ENCODE measurements at regions not wholly inside any gene's neighbourhood (a gene's known extent, or its start where the extent isn't known, plus 50 kb on each side); places are given as distances from the start of the nearest gene placed in this dataset.

- H3K4me3 ChIP-seq (ENCODE audit: low read depth, low read length) = no peak overlapping the region
- TF ChIP-seq CTCF (IDR thresholded peaks at IDR 0.05; ENCODE audit: control insufficient read depth, extremely low read depth, insufficient read depth) = peak; percentile 29; the same call in 1 of the 2 replicates
- peak; percentile 21 for DNase-seq (ENCODE audit: low read depth)
These were observed 408.2 kb downstream of the SMARCA1 start for GRCh38 chrX:129115104-129115503.

GRCh38 chrX:129111081-129111798 is 412.1 kb downstream of the SMARCA1 start:
- no peak for TF ChIP-seq CTCF (IDR thresholded peaks at IDR 0.05; ENCODE audit: control insufficient read depth, extremely low read depth, insufficient read depth)
- H3K4me3 ChIP-seq (ENCODE audit: low read depth, low read length) = no peak overlapping the region
- no peak for DNase-seq (ENCODE audit: low read depth)

- no peak for TF ChIP-seq CTCF (IDR thresholded peaks at IDR 0.05; ENCODE audit: control insufficient read depth, extremely low read depth, insufficient read depth)
- no peak overlapping the region for H3K4me3 ChIP-seq (ENCODE audit: low read depth, low read length)
- DNase-seq (ENCODE audit: low read depth) = no peak
These were observed 414.4 kb downstream of the SMARCA1 start for GRCh38 chrX:129108936-129109335.

GRCh38 chrX:129099207-129099606 is 424.1 kb downstream of the SMARCA1 start:
- DNase-seq (ENCODE audit: low read depth) = no peak
- TF ChIP-seq CTCF (IDR thresholded peaks at IDR 0.05; ENCODE audit: control insufficient read depth, extremely low read depth, insufficient read depth) = no peak
- H3K4me3 ChIP-seq (ENCODE audit: low read depth, low read length) = no peak overlapping the region

GRCh38 chrX:129097668-129098067 is 425.6 kb downstream of the SMARCA1 start:
- TF ChIP-seq CTCF (IDR thresholded peaks at IDR 0.05; ENCODE audit: control insufficient read depth, extremely low read depth, insufficient read depth) = no peak
- H3K4me3 ChIP-seq (ENCODE audit: low read depth, low read length) = no peak overlapping the region
- DNase-seq (ENCODE audit: low read depth) = no peak

- TF ChIP-seq CTCF (IDR thresholded peaks at IDR 0.05; ENCODE audit: control insufficient read depth, extremely low read depth, insufficient read depth) = no peak
- no peak for DNase-seq (ENCODE audit: low read depth)
- H3K4me3 ChIP-seq (ENCODE audit: low read depth, low read length) = no peak overlapping the region
These were observed 429.6 kb downstream of the SMARCA1 start for GRCh38 chrX:129093706-129094105.

- no peak overlapping the region for H3K4me3 ChIP-seq (ENCODE audit: low read depth, low read length)
- no peak for TF ChIP-seq CTCF (IDR thresholded peaks at IDR 0.05; ENCODE audit: control insufficient read depth, extremely low read depth, insufficient read depth)
- no peak for DNase-seq (ENCODE audit: low read depth)
These were observed 430.5 kb downstream of the SMARCA1 start for GRCh38 chrX:129092757-129093156.

All from LNCaP clone FGC (cell line).